ENCODE measurements at regions not wholly inside any gene's neighbourhood (a gene's known extent, or its start where the extent isn't known, plus 50 kb on each side); places are given as distances from the start of the nearest gene placed in this dataset.

GRCh38 chr6:3578981-3579380 lies 122.1 kb upstream of the SLC22A23 start:
- DNase-seq, result no peak
- no peaks in the 10 kb centered on the region for H3K4me1 Mint-ChIP-seq (ENCODE audit: low read depth)
- H3K27ac Mint-ChIP-seq, result no peak overlapping the region
- no peaks in the 10 kb centered on the region for H3K9me3 Mint-ChIP-seq
- TF ChIP-seq CTCF (IDR thresholded peaks at IDR 0.05), result no peak
- H3K27me3 Mint-ChIP-seq (ENCODE audit: insufficient read depth), result peaks cover 41% of the 10 kb centered on the region
- H3K4me3 Mint-ChIP-seq, result no peak overlapping the region
- no peaks in the 10 kb centered on the region for H3K36me3 Mint-ChIP-seq (ENCODE audit: low read depth)

GRCh38 chr6:3577517-3577916 lies 120.7 kb upstream of the SLC22A23 start:
- Mint-ChIP-seq H3K4me1 (ENCODE audit: low read depth) (no peaks in the 10 kb centered on the region), H3K27ac (no peak overlapping the region), H3K27me3 (ENCODE audit: insufficient read depth) (peaks cover 44% of the 10 kb centered on the region)

GRCh38 chr6:3575701-3576100 lies 118.9 kb upstream of the SLC22A23 start:
- TF ChIP-seq CTCF (IDR thresholded peaks at IDR 0.05), result no peak
- Mint-ChIP-seq H3K9me3 (no peaks in the 10 kb centered on the region), H3K4me3 (no peak overlapping the region), H3K4me1 (ENCODE audit: low read depth) (no peaks in the 10 kb centered on the region), H3K27ac (no peak overlapping the region), H3K36me3 (ENCODE audit: low read depth) (no peaks in the 10 kb centered on the region), H3K27me3 (ENCODE audit: insufficient read depth) (peaks cover 43% of the 10 kb centered on the region)
- DNase-seq, result no peak

More at GRCh38 chr6:3577517-3577916, 120.7 kb upstream of the SLC22A23 start:
- Mint-ChIP-seq H3K4me3 (no peak overlapping the region), H3K9me3 (no peaks in the 10 kb centered on the region), H3K36me3 (ENCODE audit: low read depth) (no peaks in the 10 kb centered on the region)
- DNase-seq, result no peak
- TF ChIP-seq CTCF (IDR thresholded peaks at IDR 0.05), result no peak

- Mint-ChIP-seq H3K9me3 (no peaks in the 10 kb centered on the region), H3K27ac (no peak overlapping the region), H3K36me3 (ENCODE audit: low read depth) (no peaks in the 10 kb centered on the region), H3K4me1 (ENCODE audit: low read depth) (no peaks in the 10 kb centered on the region), H3K4me3 (no peak overlapping the region), H3K27me3 (ENCODE audit: insufficient read depth) (peaks cover 46% of the 10 kb centered on the region)
- DNase-seq, result no peak
- TF ChIP-seq CTCF (IDR thresholded peaks at IDR 0.05), result no peak
Observed at GRCh38 chr6:3575166-3575565, 118.3 kb upstream of the SLC22A23 start.

- H3K4me3 Mint-ChIP-seq, result no peak overlapping the region
- H3K4me1 Mint-ChIP-seq (ENCODE audit: low read depth), result no peaks in the 10 kb centered on the region
- no peak for TF ChIP-seq CTCF (IDR thresholded peaks at IDR 0.05)
- peaks cover 41% of the 10 kb centered on the region for H3K27me3 Mint-ChIP-seq (ENCODE audit: insufficient read depth)
- no peaks in the 10 kb centered on the region for H3K9me3 Mint-ChIP-seq
- H3K36me3 Mint-ChIP-seq (ENCODE audit: low read depth), result no peaks in the 10 kb centered on the region
- DNase-seq, result no peak
- H3K27ac Mint-ChIP-seq, result no peak overlapping the region
Observed at GRCh38 chr6:3573670-3574069, 116.8 kb upstream of the SLC22A23 start.

- Mint-ChIP-seq H3K27me3 (ENCODE audit: insufficient read depth) (peaks cover 37% of the 10 kb centered on the region), H3K4me3 (no peak overlapping the region), H3K36me3 (ENCODE audit: low read depth) (no peaks in the 10 kb centered on the region), H3K4me1 (ENCODE audit: low read depth) (peaks cover 3% of the 10 kb centered on the region), H3K9me3 (no peaks in the 10 kb centered on the region), H3K27ac (no peak overlapping the region)
- no peak for TF ChIP-seq CTCF (IDR thresholded peaks at IDR 0.05)
- no peak for DNase-seq
Observed at GRCh38 chr6:3571836-3572235, 115.0 kb upstream of the SLC22A23 start.
